ENCODE measurements at regions not wholly inside any gene's neighbourhood (a gene's known extent, or its start where the extent isn't known, plus 50 kb on each side); places are given as distances from the start of the nearest gene placed in this dataset.

DNA sequence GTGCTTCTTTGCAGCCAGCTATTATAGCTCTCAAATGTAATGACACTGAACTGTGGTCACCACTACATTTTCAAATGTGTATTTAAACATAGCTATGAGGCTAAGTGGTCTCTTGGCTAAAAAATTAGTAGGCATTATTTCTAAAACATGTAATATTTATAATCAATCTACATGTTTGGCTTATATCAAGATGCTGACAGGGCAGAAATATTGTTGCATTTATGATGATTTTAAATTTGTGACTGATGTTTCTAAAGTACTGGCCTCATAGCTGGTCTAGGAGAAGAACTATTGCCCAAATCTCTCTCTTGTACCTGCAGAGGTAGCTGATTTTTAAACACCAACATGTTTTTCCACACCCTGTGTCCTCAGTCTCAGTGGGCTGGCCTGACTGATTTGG lies 298.2 kb downstream of the PAX1 start:
- 0 out of 4 replicates have a peak, but pooled peaks cover 3 to 7% of the 10 kb centered on the region in 2 experiments for H3K9me3 ChIP-seq (ENCODE audit: insufficient read depth in 2 of 2, low read depth in 1 of 2, low read length in 1 of 2)
- H3K4ac ChIP-seq (replicated peaks; ENCODE audit: insufficient read length, low read depth, low read length) = no peak overlapping the region
- CTCF ChIA-PET (ENCODE audit: partially characterized antibody) = interaction anchor here (1.2 to 2.0 kb wide), 2 partner anchors 18 to 95 kb away, joined by 3 to 6 read pairs; no protein-coding TSS in a partner anchor
- H2BK120ac ChIP-seq (replicated peaks; ENCODE audit: low read depth, low read length) = no peak overlapping the region
- no peak overlapping the region for H3K4me2 ChIP-seq (ENCODE audit: insufficient read depth in 1 of 2, low read depth in 2 of 2, low read length in 2 of 2)
- H4K91ac ChIP-seq (replicated peaks; ENCODE audit: insufficient read length, low read length) = no peak overlapping the region
- FAIRE-seq (no peak), DNase-seq (ENCODE audit: low read depth in 1 of 2, low spot score in 2 of 2) (no peak)
- H2BK15ac ChIP-seq (ENCODE audit: low read length) = no peak overlapping the region
- H3K4me3 ChIP-seq (ENCODE audit: extremely low read depth in 1 of 4, insufficient read depth in 2 of 4, low read depth in 3 of 4, low read length in 4 of 4) = no peak overlapping the region
- no peak for TF ChIP-seq CBX8 (IDR thresholded peaks at IDR 0.05; ENCODE audit: borderline replicate concordance, low read depth, low read length)
- no peak for TF ChIP-seq YY1 (IDR thresholded peaks at IDR 0.05; ENCODE audit: low read depth, low read length)
- no peak for TF ChIP-seq PHF8 (conservative IDR thresholded peaks at IDR 0.05; ENCODE audit: low read depth, low read length)
- TF ChIP-seq CHD2 (IDR thresholded peaks at IDR 0.05; ENCODE audit: low read length) = no peak
- TF ChIP-seq HDAC2 (IDR thresholded peaks at IDR 0.05; ENCODE audit: borderline replicate concordance in 1 of 2, low read depth in 2 of 2, low read length in 2 of 2) = no peak
- TF ChIP-seq ASH2L (IDR thresholded peaks at IDR 0.05; ENCODE audit: low read length) = no peak
- no peak for TF ChIP-seq JUN (IDR thresholded peaks at IDR 0.05; ENCODE audit: low read depth, low read length)
- TF ChIP-seq CEBPB (IDR thresholded peaks at IDR 0.05; ENCODE audit: low read depth, low read length) = no peak
- H4K20me1 ChIP-seq (replicated peaks in 1 of 2; ENCODE audit: control insufficient read depth in 1 of 2, insufficient read depth in 2 of 2, low read length in 2 of 2) = no peaks in the 10 kb centered on the region
- H3K79me2 ChIP-seq (ENCODE audit: control insufficient read depth in 1 of 2, insufficient read depth in 2 of 2, low read length in 2 of 2) = no peaks in the 10 kb centered on the region
- no peak overlapping the region for H3K27ac ChIP-seq (ENCODE audit: low read depth, low read length)
- H4K8ac ChIP-seq (ENCODE audit: extremely low read depth, insufficient read depth, low read length) = no peak overlapping the region
- H3K23me2 ChIP-seq (ENCODE audit: low read depth, low read length) = no peaks in the 10 kb centered on the region
- no peak overlapping the region for H4K5ac ChIP-seq (ENCODE audit: insufficient read length, low read depth, low read length)
- H3K14ac ChIP-seq (ENCODE audit: insufficient read length) = no peak overlapping the region
- H2AFZ ChIP-seq (ENCODE audit: low read length) = no peak overlapping the region
- H2BK12ac ChIP-seq (ENCODE audit: low read depth, low read length) = no peak overlapping the region
- POLR2A ChIA-PET (ENCODE audit: partially characterized antibody) = no interaction called here
- no peak overlapping the region for H2BK20ac ChIP-seq (ENCODE audit: low read length)
- H3K56ac ChIP-seq (replicated peaks; ENCODE audit: insufficient read length, low read depth, low read length) = no peak overlapping the region
- H2AK5ac ChIP-seq (ENCODE audit: low read depth, low read length) = no peak overlapping the region
- H3K79me1 ChIP-seq (ENCODE audit: low read depth, low read length) = no peaks in the 10 kb centered on the region
- no peak overlapping the region for H3K23ac ChIP-seq (ENCODE audit: insufficient read length)
- no peaks in the 10 kb centered on the region for H3K4me1 ChIP-seq (replicated peaks in 1 of 4; ENCODE audit: control insufficient read depth in 3 of 4, insufficient read depth in 4 of 4, low read length in 3 of 4)
- no peak overlapping the region for H3K9ac ChIP-seq (replicated peaks in 1 of 4; ENCODE audit: extremely low read depth in 1 of 4, low read depth in 3 of 4, low read length in 3 of 4)
- no peak overlapping the region for H3K18ac ChIP-seq (ENCODE audit: extremely low read depth, low read length)
- H2BK5ac ChIP-seq (ENCODE audit: low read depth, low read length) = no peak overlapping the region
- no peaks in the 10 kb centered on the region for H3K27me3 ChIP-seq (replicated peaks in 1 of 4; ENCODE audit: control insufficient read depth in 3 of 4, extremely low read depth in 1 of 4, insufficient read depth in 3 of 4, low read length in 3 of 4)
- no peaks in the 10 kb centered on the region for H3K36me3 ChIP-seq (ENCODE audit: control insufficient read depth in 2 of 4, insufficient read depth in 4 of 4, low read length in 3 of 4)

Data from H1 (cell line).